HEK293 (cell line): ENCODE measurements at regions not wholly inside any gene's neighbourhood (a gene's known extent, or its start where the extent isn't known, plus 50 kb on each side); places are given as distances from the start of the nearest gene placed in this dataset.

ENCODE experiments used
- MEIS1 ChIP-seq: sonication (generic); formaldehyde crosslinking; IDR thresholded peaks from 2 replicates; pipeline ENCODE4 v1.8.1; 2022; ENCODE audit warnings: missing genetic modification reagents, mild to moderate bottlenecking, borderline replicate concordance
- REPIN1 ChIP-seq: fragments of 450-650 bp; formaldehyde crosslinking; IDR thresholded peaks from 2 replicates; pipeline ENCODE4 v1.5.1; 2017; ENCODE audit warnings: missing biosample characterization, missing genetic modification characterization, low read depth
- SP3 ChIP-seq: fragments of 450-650 bp; formaldehyde crosslinking; IDR thresholded peaks from 2 replicates; pipeline ENCODE4 v1.5.1; 2016; ENCODE audit warnings: missing biosample characterization, missing genetic modification characterization
- SP7 ChIP-seq: fragments of 450-650 bp; formaldehyde crosslinking; IDR thresholded peaks from 2 replicates; pipeline ENCODE4 v1.5.1; 2016; ENCODE audit warnings: missing biosample characterization, missing genetic modification characterization
- ZBTB7A ChIP-seq: fragments of 450-650 bp; formaldehyde crosslinking; IDR thresholded peaks from 2 replicates; pipeline ENCODE4 v1.5.1; 2016; ENCODE audit warnings: low read depth, missing biosample characterization, missing genetic modification characterization
- ZNF16 ChIP-seq: fragments of 450-650 bp; formaldehyde crosslinking; IDR thresholded peaks from 2 replicates; pipeline ENCODE4 v1.5.1; 2016; ENCODE audit warnings: low read depth, missing biosample characterization, missing genetic modification characterization
- ZNF174 ChIP-seq: fragments of 450-650 bp; formaldehyde crosslinking; IDR thresholded peaks from 2 replicates; pipeline ENCODE4 v1.5.0; 2017; ENCODE audit warnings: missing biosample characterization, mild to moderate bottlenecking, missing genetic modification characterization
- ZNF248 ChIP-seq: fragments of 450-650 bp; formaldehyde crosslinking; IDR thresholded peaks from 2 replicates; pipeline ENCODE4 v1.5.1; 2017; ENCODE audit warnings: missing biosample characterization, missing genetic modification characterization
- ZNF510 ChIP-seq: fragments of 450-650 bp; formaldehyde crosslinking; IDR thresholded peaks from 2 replicates; pipeline ENCODE4 v1.5.1; 2018; ENCODE audit warnings: mild to moderate bottlenecking, missing genetic modification characterization, missing biosample characterization; ENCODE audit not compliant: insufficient replicate concordance
- ZNF707 ChIP-seq: fragments of 450-650 bp; formaldehyde crosslinking; IDR thresholded peaks from 2 replicates; pipeline ENCODE4 v1.5.1; 2016; ENCODE audit warnings: missing biosample characterization, missing genetic modification characterization
- ZNF843 ChIP-seq: fragments of 450-650 bp; formaldehyde crosslinking; IDR thresholded peaks from 2 replicates; pipeline ENCODE4 v1.5.1; 2016; ENCODE audit warnings: missing biosample characterization, missing genetic modification characterization
- ZSCAN16 ChIP-seq: fragments of 450-650 bp; formaldehyde crosslinking; IDR thresholded peaks from 2 replicates; pipeline ENCODE4 v1.5.1; 2016; ENCODE audit warnings: missing biosample characterization, missing genetic modification characterization
- TF ChIP-seq, protein P1 (sequence below): fragments of 450-650 bp; formaldehyde crosslinking; IDR thresholded peaks from 2 replicates; pipeline ENCODE4 v1.5.1; 2016; ENCODE audit warnings: missing biosample characterization, missing genetic modification characterization, borderline replicate concordance
- TF ChIP-seq, protein P2 (sequence below): fragments of 450-650 bp; formaldehyde crosslinking; IDR thresholded peaks from 2 replicates; pipeline ENCODE4 v1.5.1; 2016; ENCODE audit warnings: missing biosample characterization, missing genetic modification characterization
- TF ChIP-seq, protein P3 (sequence below): fragments of 450-650 bp; formaldehyde crosslinking; IDR thresholded peaks from 2 replicates; pipeline ENCODE4 v1.5.1; 2016; ENCODE audit warnings: missing biosample characterization, missing genetic modification characterization
- TF ChIP-seq, protein P4 (sequence below): fragments of 450-650 bp; formaldehyde crosslinking; IDR thresholded peaks from 2 replicates; pipeline ENCODE4 v1.5.1; 2016; ENCODE audit warnings: missing biosample characterization, missing genetic modification characterization
- TF ChIP-seq, protein P5 (sequence below): fragments of 450-650 bp; formaldehyde crosslinking; IDR thresholded peaks from 2 replicates; pipeline ENCODE4 v1.5.1; 2017; ENCODE audit warnings: missing biosample characterization, missing genetic modification characterization
- TF ChIP-seq, protein P6 (sequence below): fragments of 450-650 bp; formaldehyde crosslinking; IDR thresholded peaks from 2 replicates; pipeline ENCODE4 v1.5.1; 2017; ENCODE audit warnings: missing biosample characterization, missing genetic modification characterization
- TF ChIP-seq, protein P7 (sequence below): fragments of 450-650 bp; formaldehyde crosslinking; IDR thresholded peaks from 2 replicates; pipeline ENCODE4; 2016; ENCODE audit warnings: missing biosample characterization, missing genetic modification characterization

DNA sequence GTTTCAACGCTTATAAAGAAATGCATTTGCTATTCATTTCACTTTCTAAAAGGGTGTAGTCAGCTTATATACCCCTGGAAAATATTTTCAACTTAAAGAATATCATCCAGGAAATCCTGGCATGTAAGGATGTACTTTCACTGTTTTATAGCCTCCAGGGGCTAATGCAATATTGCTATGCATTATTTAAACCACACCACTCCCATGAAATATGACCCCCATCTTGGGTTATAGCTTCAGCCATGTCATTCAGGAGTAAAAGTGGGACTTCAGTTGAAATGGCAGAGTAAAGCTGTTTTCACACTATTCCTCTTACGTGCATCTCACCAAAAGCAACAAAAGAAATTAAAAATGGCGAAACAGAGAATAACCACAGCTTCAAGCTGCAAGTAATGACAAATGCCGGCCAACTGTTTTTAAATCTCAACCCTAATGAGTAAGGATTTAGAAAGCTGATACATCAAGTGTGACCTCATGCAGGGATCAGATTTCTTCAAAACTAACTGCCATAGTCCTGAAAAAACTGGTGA, 84.5 kb downstream of the COL6A6 start (continued):
- TF ChIP-seq, protein P1, sequence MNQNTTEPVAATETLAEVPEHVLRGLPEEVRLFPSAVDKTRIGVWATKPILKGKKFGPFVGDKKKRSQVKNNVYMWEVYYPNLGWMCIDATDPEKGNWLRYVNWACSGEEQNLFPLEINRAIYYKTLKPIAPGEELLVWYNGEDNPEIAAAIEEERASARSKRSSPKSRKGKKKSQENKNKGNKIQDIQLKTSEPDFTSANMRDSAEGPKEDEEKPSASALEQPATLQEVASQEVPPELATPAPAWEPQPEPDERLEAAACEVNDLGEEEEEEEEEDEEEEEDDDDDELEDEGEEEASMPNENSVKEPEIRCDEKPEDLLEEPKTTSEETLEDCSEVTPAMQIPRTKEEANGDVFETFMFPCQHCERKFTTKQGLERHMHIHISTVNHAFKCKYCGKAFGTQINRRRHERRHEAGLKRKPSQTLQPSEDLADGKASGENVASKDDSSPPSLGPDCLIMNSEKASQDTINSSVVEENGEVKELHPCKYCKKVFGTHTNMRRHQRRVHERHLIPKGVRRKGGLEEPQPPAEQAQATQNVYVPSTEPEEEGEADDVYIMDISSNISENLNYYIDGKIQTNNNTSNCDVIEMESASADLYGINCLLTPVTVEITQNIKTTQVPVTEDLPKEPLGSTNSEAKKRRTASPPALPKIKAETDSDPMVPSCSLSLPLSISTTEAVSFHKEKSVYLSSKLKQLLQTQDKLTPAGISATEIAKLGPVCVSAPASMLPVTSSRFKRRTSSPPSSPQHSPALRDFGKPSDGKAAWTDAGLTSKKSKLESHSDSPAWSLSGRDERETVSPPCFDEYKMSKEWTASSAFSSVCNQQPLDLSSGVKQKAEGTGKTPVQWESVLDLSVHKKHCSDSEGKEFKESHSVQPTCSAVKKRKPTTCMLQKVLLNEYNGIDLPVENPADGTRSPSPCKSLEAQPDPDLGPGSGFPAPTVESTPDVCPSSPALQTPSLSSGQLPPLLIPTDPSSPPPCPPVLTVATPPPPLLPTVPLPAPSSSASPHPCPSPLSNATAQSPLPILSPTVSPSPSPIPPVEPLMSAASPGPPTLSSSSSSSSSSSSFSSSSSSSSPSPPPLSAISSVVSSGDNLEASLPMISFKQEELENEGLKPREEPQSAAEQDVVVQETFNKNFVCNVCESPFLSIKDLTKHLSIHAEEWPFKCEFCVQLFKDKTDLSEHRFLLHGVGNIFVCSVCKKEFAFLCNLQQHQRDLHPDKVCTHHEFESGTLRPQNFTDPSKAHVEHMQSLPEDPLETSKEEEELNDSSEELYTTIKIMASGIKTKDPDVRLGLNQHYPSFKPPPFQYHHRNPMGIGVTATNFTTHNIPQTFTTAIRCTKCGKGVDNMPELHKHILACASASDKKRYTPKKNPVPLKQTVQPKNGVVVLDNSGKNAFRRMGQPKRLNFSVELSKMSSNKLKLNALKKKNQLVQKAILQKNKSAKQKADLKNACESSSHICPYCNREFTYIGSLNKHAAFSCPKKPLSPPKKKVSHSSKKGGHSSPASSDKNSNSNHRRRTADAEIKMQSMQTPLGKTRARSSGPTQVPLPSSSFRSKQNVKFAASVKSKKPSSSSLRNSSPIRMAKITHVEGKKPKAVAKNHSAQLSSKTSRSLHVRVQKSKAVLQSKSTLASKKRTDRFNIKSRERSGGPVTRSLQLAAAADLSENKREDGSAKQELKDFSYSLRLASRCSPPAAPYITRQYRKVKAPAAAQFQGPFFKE: no peak
- TF ChIP-seq SP3 (tag by site-specific recombination) (no peak), ZNF510 (tag by site-specific recombination) (no peak), ZNF174 (tag by site-specific recombination) (no peak), REPIN1 (no peak), ZNF16 (tag by site-specific recombination) (no peak), ZNF248 (tag by site-specific recombination) (no peak), ZBTB7A (tag by site-specific recombination) (no peak), ZSCAN16 (no peak), SP7 (tag by site-specific recombination) (peak; percentile 30; the same call in 1 of the 2 replicates), MEIS1 (no peak), ZNF843 (tag by site-specific recombination) (peak; percentile 31; the same call in 1 of the 2 replicates), ZNF707 (tag by site-specific recombination) (no peak)
- TF ChIP-seq, protein P2, sequence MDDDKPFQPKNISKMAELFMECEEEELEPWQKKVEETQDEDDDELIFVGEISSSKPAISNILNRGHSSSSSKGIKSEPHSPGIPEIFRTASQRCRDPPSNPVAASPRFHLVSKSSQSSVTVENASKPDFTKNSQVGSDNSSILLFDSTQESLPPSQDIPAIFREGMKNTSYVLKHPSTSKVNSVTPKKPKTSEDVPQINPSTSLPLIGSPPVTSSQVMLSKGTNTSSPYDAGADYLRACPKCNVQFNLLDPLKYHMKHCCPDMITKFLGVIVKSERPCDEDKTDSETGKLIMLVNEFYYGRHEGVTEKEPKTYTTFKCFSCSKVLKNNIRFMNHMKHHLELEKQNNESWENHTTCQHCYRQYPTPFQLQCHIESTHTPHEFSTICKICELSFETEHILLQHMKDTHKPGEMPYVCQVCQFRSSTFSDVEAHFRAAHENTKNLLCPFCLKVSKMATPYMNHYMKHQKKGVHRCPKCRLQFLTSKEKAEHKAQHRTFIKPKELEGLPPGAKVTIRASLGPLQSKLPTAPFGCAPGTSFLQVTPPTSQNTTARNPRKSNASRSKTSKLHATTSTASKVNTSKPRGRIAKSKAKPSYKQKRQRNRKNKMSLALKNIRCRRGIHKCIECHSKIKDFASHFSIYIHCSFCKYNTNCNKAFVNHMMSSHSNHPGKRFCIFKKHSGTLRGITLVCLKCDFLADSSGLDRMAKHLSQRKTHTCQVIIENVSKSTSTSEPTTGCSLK (tag by site-specific recombination): no peak
- TF ChIP-seq, protein P3, sequence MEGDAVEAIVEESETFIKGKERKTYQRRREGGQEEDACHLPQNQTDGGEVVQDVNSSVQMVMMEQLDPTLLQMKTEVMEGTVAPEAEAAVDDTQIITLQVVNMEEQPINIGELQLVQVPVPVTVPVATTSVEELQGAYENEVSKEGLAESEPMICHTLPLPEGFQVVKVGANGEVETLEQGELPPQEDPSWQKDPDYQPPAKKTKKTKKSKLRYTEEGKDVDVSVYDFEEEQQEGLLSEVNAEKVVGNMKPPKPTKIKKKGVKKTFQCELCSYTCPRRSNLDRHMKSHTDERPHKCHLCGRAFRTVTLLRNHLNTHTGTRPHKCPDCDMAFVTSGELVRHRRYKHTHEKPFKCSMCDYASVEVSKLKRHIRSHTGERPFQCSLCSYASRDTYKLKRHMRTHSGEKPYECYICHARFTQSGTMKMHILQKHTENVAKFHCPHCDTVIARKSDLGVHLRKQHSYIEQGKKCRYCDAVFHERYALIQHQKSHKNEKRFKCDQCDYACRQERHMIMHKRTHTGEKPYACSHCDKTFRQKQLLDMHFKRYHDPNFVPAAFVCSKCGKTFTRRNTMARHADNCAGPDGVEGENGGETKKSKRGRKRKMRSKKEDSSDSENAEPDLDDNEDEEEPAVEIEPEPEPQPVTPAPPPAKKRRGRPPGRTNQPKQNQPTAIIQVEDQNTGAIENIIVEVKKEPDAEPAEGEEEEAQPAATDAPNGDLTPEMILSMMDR (tag by site-specific recombination): no peak
- TF ChIP-seq, protein P4, sequence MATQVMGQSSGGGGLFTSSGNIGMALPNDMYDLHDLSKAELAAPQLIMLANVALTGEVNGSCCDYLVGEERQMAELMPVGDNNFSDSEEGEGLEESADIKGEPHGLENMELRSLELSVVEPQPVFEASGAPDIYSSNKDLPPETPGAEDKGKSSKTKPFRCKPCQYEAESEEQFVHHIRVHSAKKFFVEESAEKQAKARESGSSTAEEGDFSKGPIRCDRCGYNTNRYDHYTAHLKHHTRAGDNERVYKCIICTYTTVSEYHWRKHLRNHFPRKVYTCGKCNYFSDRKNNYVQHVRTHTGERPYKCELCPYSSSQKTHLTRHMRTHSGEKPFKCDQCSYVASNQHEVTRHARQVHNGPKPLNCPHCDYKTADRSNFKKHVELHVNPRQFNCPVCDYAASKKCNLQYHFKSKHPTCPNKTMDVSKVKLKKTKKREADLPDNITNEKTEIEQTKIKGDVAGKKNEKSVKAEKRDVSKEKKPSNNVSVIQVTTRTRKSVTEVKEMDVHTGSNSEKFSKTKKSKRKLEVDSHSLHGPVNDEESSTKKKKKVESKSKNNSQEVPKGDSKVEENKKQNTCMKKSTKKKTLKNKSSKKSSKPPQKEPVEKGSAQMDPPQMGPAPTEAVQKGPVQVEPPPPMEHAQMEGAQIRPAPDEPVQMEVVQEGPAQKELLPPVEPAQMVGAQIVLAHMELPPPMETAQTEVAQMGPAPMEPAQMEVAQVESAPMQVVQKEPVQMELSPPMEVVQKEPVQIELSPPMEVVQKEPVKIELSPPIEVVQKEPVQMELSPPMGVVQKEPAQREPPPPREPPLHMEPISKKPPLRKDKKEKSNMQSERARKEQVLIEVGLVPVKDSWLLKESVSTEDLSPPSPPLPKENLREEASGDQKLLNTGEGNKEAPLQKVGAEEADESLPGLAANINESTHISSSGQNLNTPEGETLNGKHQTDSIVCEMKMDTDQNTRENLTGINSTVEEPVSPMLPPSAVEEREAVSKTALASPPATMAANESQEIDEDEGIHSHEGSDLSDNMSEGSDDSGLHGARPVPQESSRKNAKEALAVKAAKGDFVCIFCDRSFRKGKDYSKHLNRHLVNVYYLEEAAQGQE: no peak
- TF ChIP-seq, protein P5, sequence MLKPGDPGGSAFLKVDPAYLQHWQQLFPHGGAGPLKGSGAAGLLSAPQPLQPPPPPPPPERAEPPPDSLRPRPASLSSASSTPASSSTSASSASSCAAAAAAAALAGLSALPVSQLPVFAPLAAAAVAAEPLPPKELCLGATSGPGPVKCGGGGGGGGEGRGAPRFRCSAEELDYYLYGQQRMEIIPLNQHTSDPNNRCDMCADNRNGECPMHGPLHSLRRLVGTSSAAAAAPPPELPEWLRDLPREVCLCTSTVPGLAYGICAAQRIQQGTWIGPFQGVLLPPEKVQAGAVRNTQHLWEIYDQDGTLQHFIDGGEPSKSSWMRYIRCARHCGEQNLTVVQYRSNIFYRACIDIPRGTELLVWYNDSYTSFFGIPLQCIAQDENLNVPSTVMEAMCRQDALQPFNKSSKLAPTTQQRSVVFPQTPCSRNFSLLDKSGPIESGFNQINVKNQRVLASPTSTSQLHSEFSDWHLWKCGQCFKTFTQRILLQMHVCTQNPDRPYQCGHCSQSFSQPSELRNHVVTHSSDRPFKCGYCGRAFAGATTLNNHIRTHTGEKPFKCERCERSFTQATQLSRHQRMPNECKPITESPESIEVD (tag by site-specific recombination): peak; percentile 64; the same call in 1 of the 2 replicates
- TF ChIP-seq, protein P6, sequence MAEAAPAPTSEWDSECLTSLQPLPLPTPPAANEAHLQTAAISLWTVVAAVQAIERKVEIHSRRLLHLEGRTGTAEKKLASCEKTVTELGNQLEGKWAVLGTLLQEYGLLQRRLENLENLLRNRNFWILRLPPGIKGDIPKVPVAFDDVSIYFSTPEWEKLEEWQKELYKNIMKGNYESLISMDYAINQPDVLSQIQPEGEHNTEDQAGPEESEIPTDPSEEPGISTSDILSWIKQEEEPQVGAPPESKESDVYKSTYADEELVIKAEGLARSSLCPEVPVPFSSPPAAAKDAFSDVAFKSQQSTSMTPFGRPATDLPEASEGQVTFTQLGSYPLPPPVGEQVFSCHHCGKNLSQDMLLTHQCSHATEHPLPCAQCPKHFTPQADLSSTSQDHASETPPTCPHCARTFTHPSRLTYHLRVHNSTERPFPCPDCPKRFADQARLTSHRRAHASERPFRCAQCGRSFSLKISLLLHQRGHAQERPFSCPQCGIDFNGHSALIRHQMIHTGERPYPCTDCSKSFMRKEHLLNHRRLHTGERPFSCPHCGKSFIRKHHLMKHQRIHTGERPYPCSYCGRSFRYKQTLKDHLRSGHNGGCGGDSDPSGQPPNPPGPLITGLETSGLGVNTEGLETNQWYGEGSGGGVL: no peak
- TF ChIP-seq, protein P7, sequence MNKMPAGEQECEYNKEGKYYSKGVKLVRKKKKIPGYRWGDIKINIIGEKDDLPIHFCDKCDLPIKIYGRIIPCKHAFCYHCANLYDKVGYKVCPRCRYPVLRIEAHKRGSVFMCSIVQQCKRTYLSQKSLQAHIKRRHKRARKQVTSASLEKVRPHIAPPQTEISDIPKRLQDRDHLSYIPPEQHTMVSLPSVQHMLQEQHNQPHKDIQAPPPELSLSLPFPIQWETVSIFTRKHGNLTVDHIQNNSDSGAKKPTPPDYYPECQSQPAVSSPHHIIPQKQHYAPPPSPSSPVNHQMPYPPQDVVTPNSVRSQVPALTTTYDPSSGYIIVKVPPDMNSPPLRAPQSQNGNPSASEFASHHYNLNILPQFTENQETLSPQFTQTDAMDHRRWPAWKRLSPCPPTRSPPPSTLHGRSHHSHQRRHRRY (tag by site-specific recombination): no peak
